ENCODE measurements at regions not wholly inside any gene's neighbourhood (a gene's known extent, or its start where the extent isn't known, plus 50 kb on each side); places are given as distances from the start of the nearest gene placed in this dataset.

GRCh38 chr15:38944536-38944935, 379.9 kb upstream of the RASGRP1 start:
- Histone ChIP-seq H3K4me3 (no peak overlapping the region), H3K27ac (no peak overlapping the region), H3K36me3 (no peaks in the 10 kb centered on the region), H3K9me3 (no peaks in the 10 kb centered on the region), H3K27me3 (no peaks in the 10 kb centered on the region), H3K4me1 (no peaks in the 10 kb centered on the region)
- in situ Hi-C loops (cut with MboI; ENCODE audit: low pct_ligation_motif_present in 1 of 4, low pct_unique_long_range_greater_than_20kb in 1 of 4, low sequenced_read_pairs in 3 of 4) (no loop called here), intact Hi-C loops (cut with DNase I; ENCODE audit: low total_unique reads) (no loop called here)
- no peak for DNase-seq
- no peak for TF ChIP-seq EP300 (IDR thresholded peaks at IDR 0.05; ENCODE audit: low read depth)
- TF ChIP-seq CTCF (IDR thresholded peaks at IDR 0.05) = no peak
- TF ChIP-seq POLR2AphosphoS5 (IDR thresholded peaks at IDR 0.05) = no peak
- no peak for TF ChIP-seq POLR2A (IDR thresholded peaks at IDR 0.05)

- no peak for DNase-seq
- H3K36me3 ChIP-seq = no peaks in the 10 kb centered on the region
- intact Hi-C loops (cut with DNase I; ENCODE audit: low total_unique reads) = no loop called here
- TF ChIP-seq POLR2A (IDR thresholded peaks at IDR 0.05) = no peak
- WGBS, 2 donors (ENCODE audit: low coverage in 1 of 2) = 82% methylated on average over 5 of the region's 5 CpGs; no CpG with 5 or more reads in 1 of the 2 donors
- H3K9me3 ChIP-seq = no peaks in the 10 kb centered on the region
- H3K4me1 ChIP-seq = no peaks in the 10 kb centered on the region
- H3K27me3 ChIP-seq = no peaks in the 10 kb centered on the region
- no peak overlapping the region for H3K27ac ChIP-seq
- H3K4me3 ChIP-seq = no peak overlapping the region
- in situ Hi-C loops (cut with MboI; ENCODE audit: low pct_ligation_motif_present in 1 of 4, low pct_unique_long_range_greater_than_20kb in 1 of 4, low sequenced_read_pairs in 3 of 4) = no loop called here
Measured at GRCh38 chr15:38945551-38946298, 381.1 kb upstream of the RASGRP1 start.

GRCh38 chr15:38954090-38954489, 389.5 kb upstream of the RASGRP1 start:
- no peak for DNase-seq
- no peaks in the 10 kb centered on the region for H3K27me3 ChIP-seq
- in situ Hi-C loops (cut with MboI; ENCODE audit: low pct_ligation_motif_present in 1 of 4, low pct_unique_long_range_greater_than_20kb in 1 of 4, low sequenced_read_pairs in 3 of 4) = no loop called here
- no peak overlapping the region for H3K27ac ChIP-seq
- 87 to 88% methylated on average over 3 of the region's 3 CpGs for WGBS, 2 donors (ENCODE audit: low coverage in 1 of 2)
- H3K9me3 ChIP-seq = no peaks in the 10 kb centered on the region
- no peaks in the 10 kb centered on the region for H3K36me3 ChIP-seq
- TF ChIP-seq CTCF (IDR thresholded peaks at IDR 0.05) (no peak), POLR2AphosphoS5 (IDR thresholded peaks at IDR 0.05) (no peak), POLR2A (IDR thresholded peaks at IDR 0.05) (no peak), EP300 (IDR thresholded peaks at IDR 0.05; ENCODE audit: low read depth) (no peak)
- H3K4me3 ChIP-seq = no peak overlapping the region
- no peaks in the 10 kb centered on the region for H3K4me1 ChIP-seq
- intact Hi-C loops (cut with DNase I; ENCODE audit: low total_unique reads) = no loop called here

DNA sequence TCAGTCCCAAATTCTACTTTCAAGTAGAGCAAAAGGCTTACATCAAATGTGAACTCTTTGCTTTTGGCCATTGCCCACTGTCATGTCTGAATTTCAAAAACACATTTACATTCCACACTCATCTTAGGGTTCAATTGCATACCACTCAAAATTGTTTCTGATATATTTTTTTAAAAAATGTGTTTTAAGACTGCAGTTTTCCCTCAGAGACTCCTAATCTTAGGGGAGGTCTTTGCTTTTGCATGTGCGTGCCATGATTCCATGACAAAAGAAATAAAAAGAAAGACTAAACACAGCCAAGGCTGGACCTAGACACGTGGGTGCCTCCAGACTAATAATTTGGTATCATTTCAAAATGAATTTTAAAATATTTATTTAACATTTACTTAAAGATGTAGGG, 396.8 kb upstream of the RASGRP1 start:
- Histone ChIP-seq H3K4me3 (no peak overlapping the region), H3K9me3 (no peaks in the 10 kb centered on the region), H3K27ac (no peak overlapping the region), H3K27me3 (no peaks in the 10 kb centered on the region), H3K36me3 (no peaks in the 10 kb centered on the region), H3K4me1 (peaks cover 0 to 2% (median 0%) of the 10 kb centered on the region in 4 donors)
- intact Hi-C loops (cut with DNase I; ENCODE audit: low total_unique reads) = no loop called here
- DNase-seq = no peak
- TF ChIP-seq POLR2A (IDR thresholded peaks at IDR 0.05) (no peak), EP300 (IDR thresholded peaks at IDR 0.05; ENCODE audit: low read depth) (no peak), POLR2AphosphoS5 (IDR thresholded peaks at IDR 0.05) (no peak)
- 59 to 62% methylated on average over 2 of the region's 2 CpGs for WGBS, 2 donors (ENCODE audit: low coverage in 1 of 2)
- in situ Hi-C loops (cut with MboI; ENCODE audit: low pct_ligation_motif_present in 1 of 4, low pct_unique_long_range_greater_than_20kb in 1 of 4, low sequenced_read_pairs in 3 of 4) = no loop called here

DNA sequence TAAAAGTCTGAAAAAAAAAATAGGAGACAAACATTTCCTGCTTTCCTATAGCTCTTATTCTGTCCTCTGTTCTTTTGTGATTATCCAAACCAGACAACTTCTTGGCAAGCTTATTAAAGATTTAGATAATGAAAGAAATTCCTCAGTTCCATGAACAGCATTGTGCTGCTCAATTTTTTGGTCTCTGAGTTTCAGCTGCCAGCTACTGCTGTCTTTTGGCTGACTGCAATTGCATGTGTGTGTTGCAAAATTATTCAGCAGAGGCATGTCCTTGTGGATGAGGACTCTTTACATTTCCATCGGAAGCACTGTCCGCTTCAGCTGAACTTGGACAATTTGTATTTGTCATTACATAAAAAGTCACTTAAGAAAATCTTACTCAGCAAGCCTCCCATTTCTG, 397.3 kb upstream of the RASGRP1 start:
- TF ChIP-seq POLR2A (IDR thresholded peaks at IDR 0.05) = no peak
- no peak for TF ChIP-seq CTCF (IDR thresholded peaks at IDR 0.05)
- TF ChIP-seq EP300 (IDR thresholded peaks at IDR 0.05; ENCODE audit: low read depth) = no peak
- no peak for TF ChIP-seq POLR2AphosphoS5 (IDR thresholded peaks at IDR 0.05)
- in situ Hi-C loops (cut with MboI; ENCODE audit: low pct_ligation_motif_present in 1 of 4, low pct_unique_long_range_greater_than_20kb in 1 of 4, low sequenced_read_pairs in 3 of 4) (no loop called here), intact Hi-C loops (cut with DNase I; ENCODE audit: low total_unique reads) (no loop called here)
- Histone ChIP-seq H3K9me3 (no peaks in the 10 kb centered on the region), H3K4me1 (peaks cover 0 to 2% (median 0%) of the 10 kb centered on the region in 4 donors), H3K36me3 (no peaks in the 10 kb centered on the region), H3K27ac (no peak overlapping the region), H3K4me3 (no peak overlapping the region), H3K27me3 (no peaks in the 10 kb centered on the region)
- WGBS, 2 donors (ENCODE audit: low coverage in 1 of 2) = 87% methylated on average over 2 of the region's 2 CpGs; no CpG with 5 or more reads in 1 of the 2 donors
- no peak for DNase-seq

Data from transverse colon (tissue), 4 donors.